ENCODE measurements at regions not wholly inside any gene's neighbourhood (a gene's known extent, or its start where the extent isn't known, plus 50 kb on each side); places are given as distances from the start of the nearest gene placed in this dataset.
"Not testable (repeated sequence)": the region's sequence is repeated elsewhere in the genome, so short reads cannot be mapped to it uniquely, and the experiment has no call there.

DNA sequence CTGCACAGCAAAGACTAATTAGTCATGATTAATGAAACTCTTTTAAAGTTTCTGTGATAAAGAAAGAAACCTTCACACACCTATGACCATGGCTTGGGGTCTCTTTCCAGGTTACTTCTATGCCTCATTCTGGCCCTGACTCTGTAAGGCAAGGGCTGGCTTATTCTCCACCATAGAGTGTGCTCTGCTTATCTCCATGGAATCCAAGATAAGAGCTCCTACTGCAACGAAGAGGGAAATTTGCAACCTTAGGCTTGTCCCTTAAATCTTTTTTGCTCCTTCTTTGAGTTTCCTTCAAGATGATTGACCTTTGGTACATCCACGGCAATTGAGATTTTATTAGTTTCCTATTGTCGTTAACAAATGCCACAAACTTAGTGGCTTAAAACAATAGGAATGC, 239.9 kb downstream of the SPRY2 start:
- in situ Hi-C loops (cut with HindIII; ENCODE audit: low sequenced_read_pairs), result no loop called here
- DNase-seq (ENCODE audit: low spot score), result no peak

DNA sequence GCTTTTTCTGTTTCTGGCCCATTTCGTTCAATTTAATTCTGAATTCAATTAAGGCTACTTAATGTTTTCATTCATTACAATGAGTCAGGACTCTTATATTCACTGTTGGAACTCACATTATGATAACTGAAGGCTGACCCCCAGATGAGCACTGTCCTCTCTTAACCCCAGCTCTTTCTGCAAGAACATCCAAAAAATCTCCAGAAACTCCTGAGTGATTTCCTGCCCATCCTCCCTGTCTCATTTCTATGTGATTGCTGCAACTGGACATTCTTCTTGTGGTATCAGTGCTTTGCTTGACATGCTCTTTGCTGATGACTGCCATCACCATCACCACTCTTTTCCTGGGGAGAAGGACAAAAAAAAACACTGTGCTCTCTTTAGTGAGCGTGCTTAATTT, 240.3 kb downstream of the SPRY2 start:
- no peak for DNase-seq (ENCODE audit: low spot score)
- in situ Hi-C loops (cut with HindIII; ENCODE audit: low sequenced_read_pairs), result no loop called here

DNA sequence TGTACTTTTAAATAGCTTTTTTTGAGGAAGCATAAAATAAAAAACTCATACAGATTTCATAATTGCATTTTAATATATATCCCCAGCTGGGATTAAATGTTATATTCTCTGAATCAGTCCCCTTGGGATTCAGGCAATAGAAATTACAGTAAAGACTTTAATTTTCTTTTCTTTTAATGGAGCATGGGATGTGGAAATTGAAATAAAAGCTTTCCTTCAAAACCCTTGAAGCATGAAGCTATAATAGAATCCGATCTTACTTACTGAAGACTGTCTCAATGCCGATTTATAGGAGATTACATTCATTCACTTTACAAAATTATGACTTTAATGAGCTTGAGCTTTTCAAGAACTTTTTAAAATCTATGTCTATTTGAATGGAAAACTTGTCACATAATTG, 243.4 kb downstream of the SPRY2 start:
- in situ Hi-C loops (cut with HindIII; ENCODE audit: low sequenced_read_pairs), result no loop called here
- no peak for DNase-seq (ENCODE audit: low spot score)

DNA sequence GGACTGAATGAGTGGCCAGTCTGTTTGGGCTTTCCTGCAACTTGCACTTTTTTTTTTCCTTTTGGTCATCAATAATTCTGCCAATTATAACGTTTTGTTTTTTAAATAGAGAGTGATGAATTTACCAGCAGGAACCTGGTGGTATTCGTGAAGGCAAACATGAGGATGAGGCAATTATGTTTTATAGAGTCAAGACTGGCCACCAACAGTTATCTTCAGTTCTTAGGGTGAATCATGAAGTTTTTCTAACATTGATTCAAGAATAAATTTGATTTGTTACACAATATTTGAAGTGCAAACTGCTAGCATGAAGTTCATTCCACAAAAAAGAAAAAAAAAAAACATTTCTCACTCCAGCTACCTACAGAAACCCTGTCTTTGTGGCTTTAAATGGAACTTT, 244.5 kb downstream of the SPRY2 start:
- DNase-seq (ENCODE audit: low spot score), result no peak
- in situ Hi-C loops (cut with HindIII; ENCODE audit: low sequenced_read_pairs), result no loop called here

DNA sequence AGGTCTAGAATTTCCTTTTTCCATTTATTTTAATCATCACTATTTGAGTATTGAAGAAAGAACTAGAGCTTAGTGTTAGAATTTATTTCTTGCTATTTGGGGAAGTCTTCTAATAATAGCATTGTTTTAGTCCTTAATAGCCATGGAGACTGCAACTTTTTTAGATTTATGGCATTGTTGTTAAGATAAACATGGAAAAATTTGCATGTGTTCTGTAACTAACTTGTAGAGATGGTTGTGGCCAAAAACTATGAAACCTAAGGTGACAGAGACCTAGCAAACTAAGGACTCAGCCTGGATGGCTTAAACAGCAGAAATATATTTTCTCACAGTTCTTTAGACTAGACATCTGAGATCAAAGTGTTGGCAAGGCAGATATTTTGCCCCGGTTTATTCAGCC, 246.4 kb downstream of the SPRY2 start:
- in situ Hi-C loops (cut with HindIII; ENCODE audit: low sequenced_read_pairs), result no loop called here

DNA sequence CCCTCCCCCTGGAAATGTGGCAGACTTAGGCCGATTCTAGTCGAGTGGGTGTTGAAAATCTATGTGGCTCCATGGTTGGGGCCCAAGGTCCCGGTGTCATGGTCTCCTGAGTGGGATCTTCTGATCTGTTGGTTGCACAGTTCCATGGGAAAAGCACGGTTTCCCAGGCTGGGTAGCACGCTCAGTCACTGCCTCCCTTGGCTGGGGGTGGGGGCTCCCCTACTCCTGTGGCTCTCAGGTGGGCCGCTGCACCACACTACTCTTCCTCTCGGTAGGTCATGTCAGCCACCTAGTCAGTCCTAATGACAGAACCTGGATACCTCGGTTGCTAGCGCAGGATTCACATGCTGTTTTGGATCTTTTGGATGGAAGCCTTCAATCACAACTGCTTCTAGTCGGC, 247.0 kb downstream of the SPRY2 start:
- in situ Hi-C loops (cut with HindIII; ENCODE audit: low sequenced_read_pairs), result no loop called here

More for the DNA sequence above, 246.4 kb downstream of the SPRY2 start:
- no peak for DNase-seq (ENCODE audit: low spot score)

DNA sequence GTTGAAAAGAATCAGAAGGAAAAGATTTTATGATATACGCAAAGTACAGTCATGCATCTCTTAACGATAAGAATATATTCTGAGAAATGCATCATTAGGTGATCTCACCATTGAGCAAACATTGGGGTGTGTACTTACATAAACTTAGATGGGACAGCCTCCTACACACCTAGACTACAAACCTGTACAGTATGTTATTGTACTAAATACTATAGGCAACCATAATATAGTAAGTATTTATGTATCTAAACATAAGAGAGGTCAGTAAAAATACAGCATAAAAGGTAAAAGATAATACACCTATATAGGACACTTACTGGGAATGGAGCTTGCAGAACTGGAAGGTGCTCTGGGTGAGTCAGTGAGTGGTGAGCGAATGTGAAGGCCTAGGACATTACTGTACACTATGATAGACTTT, 254.6 kb downstream of the SPRY2 start:
- in situ Hi-C loops (cut with HindIII; ENCODE audit: low sequenced_read_pairs), result no loop called here
- no peak for DNase-seq (ENCODE audit: low spot score)

More for the DNA sequence above, 247.0 kb downstream of the SPRY2 start:
- DNase-seq (ENCODE audit: low spot score), result no peak

DNA sequence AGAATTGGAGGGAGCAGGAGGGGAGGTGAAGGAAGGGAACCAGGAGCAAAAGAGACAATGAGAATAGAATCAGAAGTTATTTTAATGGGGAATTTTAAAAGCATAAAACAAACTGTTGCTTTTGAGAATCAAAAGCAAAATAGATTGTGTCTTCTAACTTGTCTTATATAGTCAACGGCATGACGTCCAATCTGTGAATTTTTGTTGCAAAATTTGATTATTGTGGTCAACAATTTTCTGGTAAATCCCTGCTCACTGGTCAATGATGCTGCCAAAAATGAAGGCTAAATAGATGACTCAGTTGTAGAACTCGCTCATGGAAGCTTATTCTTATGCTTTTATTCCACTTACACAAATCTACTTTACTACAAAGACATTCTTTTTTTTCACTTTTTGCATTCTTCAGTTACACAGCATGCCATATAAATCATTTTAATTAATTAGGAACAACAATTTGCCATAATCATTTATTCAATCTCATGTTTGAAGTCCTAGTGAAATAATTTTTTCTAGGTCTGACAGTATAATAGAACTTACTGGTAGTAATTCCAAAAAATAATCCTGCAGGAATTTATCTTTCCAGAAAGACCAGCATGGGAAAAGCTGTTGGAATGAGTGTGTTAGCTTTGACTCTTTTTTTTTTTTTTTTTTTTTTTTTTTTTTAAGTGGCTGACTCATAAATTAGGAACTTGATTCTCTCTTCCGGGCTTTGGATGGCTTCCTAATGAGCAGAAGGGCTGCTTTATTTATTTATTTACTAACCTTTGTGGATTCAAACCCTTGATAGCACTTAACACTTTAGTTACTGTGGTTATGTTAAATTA, 256.9 kb downstream of the SPRY2 start:
- peak; percentile 93 for DNase-seq (ENCODE audit: low spot score)
- in situ Hi-C loops (cut with HindIII; ENCODE audit: low sequenced_read_pairs), result no loop called here

DNA sequence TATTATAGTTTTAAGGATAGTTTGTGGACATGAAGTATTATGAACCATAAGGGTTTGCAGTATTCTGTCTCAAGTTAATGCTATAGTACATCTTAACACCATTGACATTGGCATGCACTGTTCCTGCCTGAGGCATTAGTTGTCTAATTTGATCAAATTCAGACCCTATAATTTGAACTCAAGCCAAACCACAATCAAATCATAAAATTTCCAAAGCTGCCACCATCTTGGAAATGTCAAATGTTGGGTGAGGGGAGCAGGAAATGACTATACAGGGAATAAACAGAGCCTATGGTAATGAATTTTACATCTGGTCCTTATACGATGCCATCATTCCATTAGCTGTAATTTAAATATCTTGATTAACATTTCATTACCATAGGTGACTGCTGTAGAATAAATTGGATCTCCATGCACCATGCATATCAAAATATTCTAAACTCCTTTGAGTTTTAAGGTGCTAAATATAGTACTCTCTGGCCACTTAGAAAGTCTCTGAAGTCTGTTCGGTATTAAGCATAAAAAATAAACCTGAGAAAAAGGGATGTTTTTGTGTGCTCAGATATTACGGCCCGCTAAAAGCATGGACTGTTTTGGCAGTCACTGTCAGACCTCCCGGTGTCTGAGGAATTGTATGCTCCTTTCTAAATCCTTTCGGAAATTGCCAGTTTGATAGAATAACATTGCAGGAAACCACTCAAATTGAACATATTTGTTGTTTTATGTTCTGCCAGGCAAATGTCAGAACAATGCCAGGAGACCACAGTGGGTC, 257.7 kb downstream of the SPRY2 start:
- in situ Hi-C loops (cut with HindIII; ENCODE audit: low sequenced_read_pairs), result no loop called here
- peak; percentile 98 for DNase-seq (ENCODE audit: low spot score)

DNA sequence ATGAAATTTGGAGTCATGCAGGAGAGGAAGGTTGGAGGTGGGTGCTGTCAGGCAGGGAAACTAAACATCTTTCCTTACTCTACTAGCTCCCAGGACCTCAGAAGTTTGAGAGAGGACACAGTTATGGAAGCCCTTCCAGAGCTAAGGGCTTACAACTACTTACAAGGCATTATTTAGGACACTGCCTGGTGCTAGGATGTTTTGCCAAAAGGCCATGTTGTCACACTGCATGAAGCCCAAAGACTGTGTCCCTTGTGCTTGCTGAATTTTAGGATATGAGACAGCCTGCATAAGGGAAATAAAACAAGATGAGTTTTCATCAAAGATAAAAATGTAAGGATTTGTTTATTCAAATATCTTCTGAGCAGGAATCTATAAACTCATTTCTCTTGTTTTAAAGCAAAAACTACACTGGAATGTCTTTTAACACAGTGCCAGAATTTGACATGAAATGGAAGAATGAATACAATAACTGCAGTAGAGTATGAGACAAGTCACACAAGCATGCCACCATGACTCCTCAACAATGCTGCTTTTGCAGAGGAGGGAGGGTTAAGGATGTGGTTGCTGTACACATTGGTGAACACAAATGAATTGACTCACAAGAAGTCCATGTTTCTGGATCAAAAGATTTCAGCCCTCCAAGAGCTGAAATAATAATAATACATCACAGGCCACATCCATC, 258.4 kb downstream of the SPRY2 start:
- peak; percentile 97 for DNase-seq (ENCODE audit: low spot score)
- in situ Hi-C loops (cut with HindIII; ENCODE audit: low sequenced_read_pairs), result no loop called here

DNA sequence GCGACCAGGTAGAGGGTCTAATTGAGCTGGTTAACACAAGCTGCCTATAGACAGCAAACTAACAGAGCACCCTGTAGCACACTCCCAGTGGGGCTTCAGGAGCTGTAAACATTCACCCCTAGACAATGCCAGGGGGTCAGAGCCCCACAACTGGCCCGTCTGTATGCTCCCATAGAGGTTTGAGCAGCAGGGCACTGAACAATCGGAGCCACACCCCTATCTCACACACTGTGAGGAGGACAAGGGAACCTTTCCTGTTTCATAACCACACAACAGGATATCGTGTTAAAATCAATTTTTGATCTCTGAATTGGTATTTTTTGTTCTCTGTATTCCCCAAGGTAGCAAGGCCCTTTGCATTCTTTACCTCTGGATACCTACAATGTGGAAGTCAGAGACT, 266.1 kb downstream of the SPRY2 start:
- no peak for DNase-seq (ENCODE audit: low spot score)
- in situ Hi-C loops (cut with HindIII; ENCODE audit: low sequenced_read_pairs), result no loop called here

DNA sequence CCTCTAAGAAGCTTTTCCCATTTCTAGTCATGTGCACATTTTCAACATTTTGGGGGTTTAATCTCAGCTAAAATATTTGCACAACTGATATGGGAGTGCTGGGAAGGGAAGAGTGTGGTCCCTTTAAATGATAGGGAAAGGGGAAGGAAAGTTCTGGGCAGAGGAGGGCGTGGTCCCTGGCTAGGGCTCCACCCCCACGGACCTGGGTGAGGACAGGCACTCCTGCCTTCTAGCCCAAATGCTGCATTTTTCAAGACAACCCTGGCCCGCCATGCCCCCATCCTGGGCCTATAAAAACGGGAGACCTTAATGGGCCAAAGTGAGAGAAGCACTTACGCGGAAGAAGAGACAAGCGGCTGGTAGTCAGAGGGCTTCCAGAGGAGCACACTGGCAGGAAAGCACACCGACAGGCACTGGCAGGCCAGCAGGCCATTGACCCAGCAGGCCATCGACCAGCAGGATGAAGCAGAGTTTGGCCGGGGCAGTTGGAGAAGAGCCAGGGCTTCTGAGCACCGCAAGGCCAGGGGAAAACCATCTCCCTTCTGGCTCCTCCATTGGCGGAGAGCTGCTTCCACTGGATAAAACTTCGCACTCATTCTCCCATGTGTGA, 266.7 kb downstream of the SPRY2 start:
- peak; percentile 92 for DNase-seq (ENCODE audit: low spot score)
- in situ Hi-C loops (cut with HindIII; ENCODE audit: low sequenced_read_pairs), result no loop called here

DNA sequence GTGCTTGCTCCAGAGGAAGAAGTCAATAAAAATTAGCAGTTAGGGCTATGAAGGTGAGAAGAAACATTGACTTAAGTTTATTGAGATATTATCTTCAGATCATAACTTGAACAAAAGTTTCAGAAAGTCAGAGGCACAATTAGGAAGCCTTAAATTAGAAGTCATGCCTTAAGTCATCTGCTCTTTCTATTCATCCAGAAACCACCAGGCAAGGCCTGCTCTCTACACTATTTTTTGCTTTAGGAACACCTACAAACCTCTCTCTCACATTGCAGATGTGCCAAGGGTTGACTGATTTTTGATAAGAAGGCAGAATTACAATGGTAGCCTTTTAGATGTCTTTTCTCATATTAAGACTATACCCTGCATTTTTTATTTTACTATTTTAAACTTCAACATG, 268.7 kb downstream of the SPRY2 start:
- no peak for DNase-seq (ENCODE audit: low spot score)
- in situ Hi-C loops (cut with HindIII; ENCODE audit: low sequenced_read_pairs), result no loop called here

DNA sequence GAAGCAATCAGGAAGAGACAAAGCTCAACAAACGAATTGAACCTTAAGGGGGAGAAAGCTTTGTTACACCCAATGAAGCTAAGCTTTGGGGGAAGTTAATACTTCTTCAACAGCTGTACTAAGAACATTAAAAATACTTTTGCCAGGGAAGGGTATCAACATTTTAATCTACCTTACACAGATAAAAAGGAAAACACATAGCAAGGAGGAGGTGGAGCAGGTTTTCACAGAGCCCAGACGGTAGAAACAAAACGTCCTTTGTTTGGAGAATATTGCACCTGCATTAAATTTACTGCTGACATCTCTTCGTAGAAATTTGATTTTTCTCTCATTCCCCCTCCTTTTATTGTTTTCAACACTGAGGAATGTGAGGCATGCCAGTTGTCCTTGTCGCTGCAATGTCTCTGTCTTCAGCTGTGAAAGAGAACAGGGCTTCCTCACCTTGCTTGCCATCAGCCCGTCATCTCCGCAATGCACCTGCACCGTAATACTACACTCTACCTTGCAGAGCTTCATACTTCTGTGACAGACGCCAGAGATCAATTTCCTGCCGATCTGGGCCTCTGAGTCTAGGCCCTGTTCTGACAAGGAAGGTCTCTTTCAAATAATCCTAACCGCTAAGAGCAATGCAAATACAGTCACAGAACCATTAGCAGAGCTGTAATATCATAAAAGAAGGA, 270.8 kb downstream of the SPRY2 start:
- in situ Hi-C loops (cut with HindIII; ENCODE audit: low sequenced_read_pairs), result no loop called here
- DNase-seq (ENCODE audit: low spot score), result no peak

DNA sequence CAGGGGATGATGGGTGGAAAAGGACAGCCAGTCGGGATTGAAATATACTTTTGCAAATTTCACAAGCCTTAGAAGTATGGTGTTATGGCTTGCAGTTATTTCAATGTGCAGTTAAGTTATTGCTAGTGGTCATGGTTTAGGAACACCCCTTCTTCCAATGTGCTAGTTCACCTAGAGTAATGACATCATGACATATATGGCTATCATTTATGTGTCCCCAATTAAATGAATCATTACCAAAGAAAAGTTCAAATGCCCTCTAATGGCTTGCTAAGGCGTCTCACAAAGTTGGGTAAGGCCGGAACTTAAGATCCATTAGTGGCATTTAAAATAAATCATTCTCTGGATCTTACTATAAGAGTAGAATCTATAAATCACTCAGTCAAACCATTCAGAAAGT, 271.6 kb downstream of the SPRY2 start:
- in situ Hi-C loops (cut with HindIII; ENCODE audit: low sequenced_read_pairs), result no loop called here
- no peak for DNase-seq (ENCODE audit: low spot score)

DNA sequence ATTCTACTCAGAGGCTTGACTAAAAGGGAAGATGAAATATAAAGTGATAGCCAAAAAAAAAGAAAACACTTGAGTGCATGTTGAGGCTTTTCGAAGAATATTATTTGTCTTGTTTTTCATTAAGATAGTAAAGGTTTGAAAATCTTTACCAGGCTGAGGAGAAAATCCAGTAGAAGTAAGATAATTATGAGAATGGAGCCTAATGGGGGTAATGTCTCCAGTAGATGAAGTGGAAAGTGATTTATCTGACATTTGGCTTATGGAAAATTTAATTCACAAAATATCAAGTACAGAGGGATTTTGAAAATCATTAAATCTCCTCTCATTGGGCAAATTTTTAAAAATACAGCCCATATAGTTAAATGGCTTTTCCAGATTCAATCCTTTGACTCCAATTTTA, 274.9 kb downstream of the SPRY2 start:
- in situ Hi-C loops (cut with HindIII; ENCODE audit: low sequenced_read_pairs), result no loop called here
- no peak for DNase-seq (ENCODE audit: low spot score)

DNA sequence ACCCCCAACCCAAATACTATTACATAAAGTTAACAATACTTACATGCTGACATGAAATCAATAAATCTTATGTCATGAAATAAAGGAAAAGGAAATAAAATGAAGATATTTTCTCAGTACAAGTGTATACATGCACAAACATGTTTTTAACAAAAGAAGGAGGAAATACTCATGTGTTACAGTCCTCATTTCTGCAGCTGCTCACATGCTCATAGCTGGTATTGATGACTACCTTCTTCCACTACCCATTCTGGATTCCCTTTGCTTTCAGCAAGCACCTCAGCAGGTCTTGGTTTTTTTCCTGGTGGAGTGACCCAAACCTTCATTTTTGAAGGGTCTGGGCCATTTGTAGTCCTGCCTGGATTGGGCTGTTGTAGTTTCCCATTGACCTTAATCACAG, 278.5 kb downstream of the SPRY2 start:
- in situ Hi-C loops (cut with HindIII; ENCODE audit: low sequenced_read_pairs), result not testable (repeated sequence)

DNA sequence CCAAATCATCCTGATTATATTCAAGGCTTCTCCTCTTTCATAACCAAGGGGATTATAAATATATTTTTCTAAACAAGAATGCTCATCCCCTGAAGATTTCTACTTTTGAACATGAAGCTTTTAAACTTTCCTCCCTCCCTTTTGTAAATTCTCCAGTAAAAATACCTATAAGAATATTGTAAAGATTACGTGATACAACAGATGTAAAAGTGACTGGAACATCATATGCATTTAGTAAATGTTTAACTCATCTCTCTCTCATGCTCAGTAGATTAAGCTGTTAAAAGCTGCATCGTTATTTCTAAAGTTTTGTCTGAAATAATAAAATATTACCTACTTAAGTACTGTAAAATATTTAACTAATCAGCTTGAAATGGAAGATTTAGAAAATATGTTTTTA, 281.1 kb downstream of the SPRY2 start:
- in situ Hi-C loops (cut with HindIII; ENCODE audit: low sequenced_read_pairs), result no loop called here
- DNase-seq (ENCODE audit: low spot score), result no peak

More for the DNA sequence above, 278.5 kb downstream of the SPRY2 start:
- not testable (repeated sequence) for DNase-seq (ENCODE audit: low spot score)

DNA sequence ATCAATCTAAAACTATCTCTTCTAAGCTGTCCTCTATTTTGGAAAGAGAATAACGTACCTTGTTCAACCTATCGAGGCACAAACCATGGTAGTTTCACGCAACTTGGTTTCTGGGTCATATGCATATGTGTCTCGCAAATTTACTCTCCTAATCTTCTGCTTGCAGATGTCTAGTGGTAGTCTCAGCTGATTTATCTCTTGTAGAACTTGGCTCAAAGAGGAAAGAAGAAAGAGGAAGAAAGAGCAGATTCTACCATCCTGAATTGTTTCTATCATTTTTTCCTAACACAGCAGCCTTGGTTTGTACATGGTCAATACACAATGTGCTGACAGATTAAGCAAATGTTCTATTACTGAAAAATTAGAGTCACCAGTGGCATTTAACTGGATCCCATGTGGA, 282.3 kb downstream of the SPRY2 start:
- in situ Hi-C loops (cut with HindIII; ENCODE audit: low sequenced_read_pairs), result no loop called here
- DNase-seq (ENCODE audit: low spot score), result no peak
